ENCODE measurements at regions not wholly inside any gene's neighbourhood (a gene's known extent, or its start where the extent isn't known, plus 50 kb on each side); places are given as distances from the start of the nearest gene placed in this dataset.

GRCh38 chr21:23812485-23812884 lies 1794.8 kb downstream of the MRPL39 start:
- POLR2A ChIA-PET (ENCODE audit: unreplicated experiment) = no interaction called here
- no peak overlapping the region for H4K5ac ChIP-seq (ENCODE audit: low read depth, low read length)
- H4K20me1 ChIP-seq (ENCODE audit: insufficient read depth, low read length) = no peaks in the 10 kb centered on the region
- H3K9ac ChIP-seq (ENCODE audit: low read depth, low read length) = no peak overlapping the region
- no peak overlapping the region for H4K91ac ChIP-seq (ENCODE audit: insufficient read depth, low read depth, low read length)
- H3K27me3 ChIP-seq (ENCODE audit: control insufficient read depth, insufficient read depth, low read length) = no peaks in the 10 kb centered on the region
- no peaks in the 10 kb centered on the region for H3K9me1 ChIP-seq (ENCODE audit: insufficient read depth, low read length)
- no peaks in the 10 kb centered on the region for H3K4me1 ChIP-seq (ENCODE audit: control insufficient read depth, insufficient read depth, low read length)
- H2BK15ac ChIP-seq (ENCODE audit: low read depth, low read length) = no peak overlapping the region
- DNase-seq = no peak
- WGBS, 2 experiments (ENCODE audit: extremely low coverage in 2 of 2, insufficient read length in 1 of 2) = 24% methylated on average over 3 of the region's 4 CpGs; no CpG with 5 or more reads in 1 of the 2 experiments
- H2BK20ac ChIP-seq (ENCODE audit: low read depth, low read length) = no peak overlapping the region
- H3K18ac ChIP-seq (ENCODE audit: low read depth, low read length) = no peak overlapping the region
- ATAC-seq (ENCODE audit: low read depth) = no peak
- H4K8ac ChIP-seq (ENCODE audit: low read depth in 2 of 2, low read length in 2 of 2) = no peak overlapping the region
- in situ Hi-C loops (cut with MboI; ENCODE audit: low sequenced_read_pairs) = no loop called here
- TF ChIP-seq RCOR1 (IDR thresholded peaks at IDR 0.05; ENCODE audit: insufficient replicate concordance, low read length) = no peak
- no peak for TF ChIP-seq RAD21 (IDR thresholded peaks at IDR 0.05; ENCODE audit: low read length)
- no peak for TF ChIP-seq BHLHE40 (IDR thresholded peaks at IDR 0.05; ENCODE audit: low read depth, low read length)
- TF ChIP-seq CHD1 (IDR thresholded peaks at IDR 0.05; ENCODE audit: low read depth, low read length) = no peak
- no peak for TF ChIP-seq NFE2L2 (IDR thresholded peaks at IDR 0.05; ENCODE audit: low read depth, low read length)
- TF ChIP-seq MXI1 (IDR thresholded peaks at IDR 0.05; ENCODE audit: borderline replicate concordance, low read depth, low read length) = no peak
- TF ChIP-seq CTCF (conservative IDR thresholded peaks at IDR 0.05; ENCODE audit: low read depth, low read length) = no peak
- no peak for TF ChIP-seq RFX5 (IDR thresholded peaks at IDR 0.05; ENCODE audit: low read depth, low read length)
- no peak for TF ChIP-seq MAZ (IDR thresholded peaks at IDR 0.05; ENCODE audit: borderline replicate concordance, low read depth, low read length)
- no peak for TF ChIP-seq SMC3 (IDR thresholded peaks at IDR 0.05; ENCODE audit: low read depth, low read length)
- TF ChIP-seq MAFK (IDR thresholded peaks at IDR 0.05; ENCODE audit: low read depth, low read length) = no peak
- TF ChIP-seq CEBPB (IDR thresholded peaks at IDR 0.05; ENCODE audit: low read depth, low read length) = no peak
- TF ChIP-seq POLR2A (IDR thresholded peaks at IDR 0.05; ENCODE audit: low read depth, low read length) = no peak
- TF ChIP-seq ELK1 (IDR thresholded peaks at IDR 0.05; ENCODE audit: borderline replicate concordance, low read depth, low read length) = no peak
- no peak for TF ChIP-seq USF2 (IDR thresholded peaks at IDR 0.05; ENCODE audit: low read depth, low read length)
- no peak for TF ChIP-seq FOS (IDR thresholded peaks at IDR 0.05; ENCODE audit: low read depth, low read length)
- no TSS peak for BruUV-seq (replicated peaks)
- H2BK5ac ChIP-seq (ENCODE audit: low read depth, low read length, poor library complexity, severe bottlenecking) = no peak overlapping the region
- H2BK120ac ChIP-seq (ENCODE audit: low read depth, low read length) = no peak overlapping the region
- dilution Hi-C loops (cut with HindIII; ENCODE audit: low sequenced_read_pairs, unreplicated experiment) = no loop called here
- H3K4me3 ChIP-seq (ENCODE audit: insufficient read depth, low read depth, low read length) = no peak overlapping the region
- H3K79me1 ChIP-seq (ENCODE audit: low read depth in 1 of 2, low read length in 2 of 2) = no peaks in the 10 kb centered on the region
- no peak overlapping the region for H3K23ac ChIP-seq (ENCODE audit: low read depth, low read length)
- intact Hi-C loops (cut with micrococcal nuclease) = no loop called here
- no peak overlapping the region for H3K4me2 ChIP-seq (ENCODE audit: low read depth, low read length)
- H3K9me3 ChIP-seq (ENCODE audit: control insufficient read depth, insufficient read depth, low read length) = peaks cover 9% of the 10 kb centered on the region
- H3K4ac ChIP-seq (ENCODE audit: low read depth, low read length) = no peak overlapping the region
- CTCF ChIA-PET = no interaction called here
- no peak overlapping the region for H3K27ac ChIP-seq (ENCODE audit: insufficient read depth, low read length)
- no peaks in the 10 kb centered on the region for H3K36me3 ChIP-seq (ENCODE audit: control insufficient read depth, insufficient read depth, low read length)
- H2AK9ac ChIP-seq (replicated peaks; ENCODE audit: low read depth, low read length, poor library complexity) = no peak overlapping the region
- H2AFZ ChIP-seq (replicated peaks; ENCODE audit: low read length, poor library complexity) = no peak overlapping the region
- no peak overlapping the region for H3K56ac ChIP-seq (ENCODE audit: extremely low read depth, insufficient read depth, low read length)
- H2AK5ac ChIP-seq (ENCODE audit: low read depth, low read length) = no peak overlapping the region
- no peak overlapping the region for H3K14ac ChIP-seq (replicated peaks; ENCODE audit: low read depth, low read length)

Data from IMR-90 (cell line).